ENCODE measurements at regions not wholly inside any gene's neighbourhood (a gene's known extent, or its start where the extent isn't known, plus 50 kb on each side); places are given as distances from the start of the nearest gene placed in this dataset.

DNA sequence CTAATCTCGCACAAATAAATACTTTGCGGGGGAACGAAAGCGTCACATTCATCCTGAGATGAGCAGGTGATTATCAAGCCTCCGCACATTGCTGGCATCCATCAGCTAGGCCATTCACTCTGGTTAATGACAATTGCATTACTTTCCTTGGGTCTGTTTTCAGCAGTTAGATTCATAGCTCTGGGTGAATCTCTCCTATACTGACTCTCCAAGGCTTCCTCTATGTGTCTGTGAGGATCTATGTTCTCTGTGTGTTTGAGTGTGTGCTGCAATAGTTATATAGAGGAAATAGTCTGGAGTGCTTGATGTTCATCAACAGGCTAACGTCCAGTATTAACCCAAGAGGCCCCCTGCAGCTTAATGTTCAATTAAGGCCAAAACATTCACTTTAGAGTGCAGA lies 133.0 kb upstream of the CTTNBP2NL start:
- CTCF ChIA-PET = no interaction called here

DNA sequence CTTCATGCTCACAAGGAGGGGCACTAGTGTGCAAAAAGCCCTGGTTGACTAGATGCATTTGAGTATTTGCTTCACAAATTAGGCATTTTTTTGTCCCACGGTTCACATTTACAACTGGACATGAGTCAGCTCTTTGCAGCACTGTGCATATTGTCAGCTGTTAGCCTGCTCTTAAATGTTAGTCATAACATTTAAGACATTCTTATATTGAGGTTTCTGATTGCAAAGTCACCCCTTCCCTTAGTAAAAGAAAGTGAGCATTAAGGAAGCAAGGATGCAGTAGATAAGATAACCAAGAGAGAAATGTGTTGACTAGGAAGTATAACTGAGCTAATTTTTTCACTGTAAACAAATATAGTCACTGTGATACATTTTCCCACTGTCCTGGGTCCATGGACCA lies 132.6 kb upstream of the CTTNBP2NL start:
- H3K4me1 Mint-ChIP-seq (ENCODE audit: low read depth) = no peaks in the 10 kb centered on the region
- H3K9me3 ChIP-seq (ENCODE audit: control insufficient read depth in 1 of 2, insufficient read depth in 1 of 2, low read length in 2 of 2) = no peaks in the 10 kb centered on the region
- intact Hi-C loops (cut with DNase I, micrococcal nuclease) = no loop called here
- no peak overlapping the region for H3K27ac Mint-ChIP-seq
- no peak for ATAC-seq (ENCODE audit: poor library complexity)
- H3K27ac ChIP-seq (ENCODE audit: low read depth in 1 of 2, low read length in 2 of 2) = no peak overlapping the region
- no peak overlapping the region for H3K4me3 Mint-ChIP-seq
- POLR2A ChIA-PET = no interaction called here
- no peaks in the 10 kb centered on the region for H3K27me3 ChIP-seq (ENCODE audit: control insufficient read depth in 1 of 2, insufficient read depth in 2 of 2, low read length in 2 of 2)
- H3K36me3 ChIP-seq (ENCODE audit: insufficient read depth, low read length) = no peaks in the 10 kb centered on the region
- H3K4me1 ChIP-seq (ENCODE audit: insufficient read depth, low read length) = no peaks in the 10 kb centered on the region
- no peaks in the 10 kb centered on the region for H3K36me3 Mint-ChIP-seq (ENCODE audit: low read depth)
- no peaks in the 10 kb centered on the region for H3K9me3 Mint-ChIP-seq
- no peak overlapping the region for H3K4me3 ChIP-seq (ENCODE audit: low read length)
- H3K27me3 Mint-ChIP-seq = peaks cover 32% of the 10 kb centered on the region
- no peak for DNase-seq
- TF ChIP-seq, protein P1, sequence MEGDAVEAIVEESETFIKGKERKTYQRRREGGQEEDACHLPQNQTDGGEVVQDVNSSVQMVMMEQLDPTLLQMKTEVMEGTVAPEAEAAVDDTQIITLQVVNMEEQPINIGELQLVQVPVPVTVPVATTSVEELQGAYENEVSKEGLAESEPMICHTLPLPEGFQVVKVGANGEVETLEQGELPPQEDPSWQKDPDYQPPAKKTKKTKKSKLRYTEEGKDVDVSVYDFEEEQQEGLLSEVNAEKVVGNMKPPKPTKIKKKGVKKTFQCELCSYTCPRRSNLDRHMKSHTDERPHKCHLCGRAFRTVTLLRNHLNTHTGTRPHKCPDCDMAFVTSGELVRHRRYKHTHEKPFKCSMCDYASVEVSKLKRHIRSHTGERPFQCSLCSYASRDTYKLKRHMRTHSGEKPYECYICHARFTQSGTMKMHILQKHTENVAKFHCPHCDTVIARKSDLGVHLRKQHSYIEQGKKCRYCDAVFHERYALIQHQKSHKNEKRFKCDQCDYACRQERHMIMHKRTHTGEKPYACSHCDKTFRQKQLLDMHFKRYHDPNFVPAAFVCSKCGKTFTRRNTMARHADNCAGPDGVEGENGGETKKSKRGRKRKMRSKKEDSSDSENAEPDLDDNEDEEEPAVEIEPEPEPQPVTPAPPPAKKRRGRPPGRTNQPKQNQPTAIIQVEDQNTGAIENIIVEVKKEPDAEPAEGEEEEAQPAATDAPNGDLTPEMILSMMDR (IDR thresholded peaks at IDR 0.05) = no peak
- CTCF ChIA-PET = no interaction called here

More for the DNA sequence above, 133.0 kb upstream of the CTTNBP2NL start:
- Histone ChIP-seq H3K4me3 (ENCODE audit: low read length) (no peak overlapping the region), H3K4me1 (ENCODE audit: insufficient read depth, low read length) (no peaks in the 10 kb centered on the region), H3K36me3 (ENCODE audit: insufficient read depth, low read length) (no peaks in the 10 kb centered on the region), H3K27ac (ENCODE audit: low read depth in 1 of 2, low read length in 2 of 2) (no peak overlapping the region), H3K27me3 (ENCODE audit: control insufficient read depth in 1 of 2, insufficient read depth in 2 of 2, low read length in 2 of 2) (no peaks in the 10 kb centered on the region), H3K9me3 (ENCODE audit: control insufficient read depth in 1 of 2, insufficient read depth in 1 of 2, low read length in 2 of 2) (no peaks in the 10 kb centered on the region)
- Mint-ChIP-seq H3K4me1 (ENCODE audit: low read depth) (no peaks in the 10 kb centered on the region), H3K4me3 (no peak overlapping the region), H3K27ac (no peak overlapping the region), H3K27me3 (peaks cover 28% of the 10 kb centered on the region), H3K9me3 (no peaks in the 10 kb centered on the region), H3K36me3 (ENCODE audit: low read depth) (no peaks in the 10 kb centered on the region)
- TF ChIP-seq, protein P1 (IDR thresholded peaks at IDR 0.05) = no peak
- POLR2A ChIA-PET = no interaction called here
- DNase-seq (no peak), ATAC-seq (ENCODE audit: poor library complexity) (no peak)
- intact Hi-C loops (cut with DNase I, micrococcal nuclease) = no loop called here

DNA sequence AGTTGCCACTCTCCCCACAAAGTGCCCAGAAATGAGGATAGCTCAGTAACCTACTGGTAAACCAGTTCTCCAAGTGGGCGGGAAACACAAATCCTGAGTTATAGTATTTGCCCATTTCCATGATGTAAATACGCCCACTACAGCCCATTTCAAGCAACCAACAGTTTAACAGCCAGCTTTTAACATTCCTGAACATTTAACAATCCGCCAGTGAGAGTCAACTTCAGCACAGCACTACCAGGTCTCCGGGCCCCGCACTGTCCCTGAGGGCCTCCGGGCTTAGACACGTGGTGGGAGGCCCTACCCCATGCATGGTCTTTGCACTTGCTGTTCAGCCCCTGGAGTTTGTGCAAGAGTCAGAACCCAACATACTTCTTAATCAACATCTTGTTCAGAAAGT lies 132.0 kb upstream of the CTTNBP2NL start:
- intact Hi-C loops (cut with DNase I, micrococcal nuclease) = no loop called here
- no peaks in the 10 kb centered on the region for H3K4me1 ChIP-seq (ENCODE audit: insufficient read depth, low read length)
- H3K9me3 Mint-ChIP-seq = no peaks in the 10 kb centered on the region
- no peaks in the 10 kb centered on the region for H3K36me3 ChIP-seq (ENCODE audit: insufficient read depth, low read length)
- ATAC-seq (ENCODE audit: poor library complexity) (no peak), DNase-seq (no peak)
- no peak overlapping the region for H3K4me3 Mint-ChIP-seq
- H3K9me3 ChIP-seq (ENCODE audit: control insufficient read depth in 1 of 2, insufficient read depth in 1 of 2, low read length in 2 of 2) = no peaks in the 10 kb centered on the region
- no peaks in the 10 kb centered on the region for H3K27me3 ChIP-seq (ENCODE audit: control insufficient read depth in 1 of 2, insufficient read depth in 2 of 2, low read length in 2 of 2)
- no peak overlapping the region for H3K27ac Mint-ChIP-seq
- peaks cover 37% of the 10 kb centered on the region for H3K27me3 Mint-ChIP-seq
- H3K4me1 Mint-ChIP-seq (ENCODE audit: low read depth) = no peaks in the 10 kb centered on the region
- H3K36me3 Mint-ChIP-seq (ENCODE audit: low read depth) = no peaks in the 10 kb centered on the region
- ChIA-PET POLR2A (no interaction called here), CTCF (no interaction called here)
- H3K4me3 ChIP-seq (ENCODE audit: low read length) = no peak overlapping the region
- H3K27ac ChIP-seq (ENCODE audit: low read depth in 1 of 2, low read length in 2 of 2) = no peak overlapping the region
- TF ChIP-seq, protein P1 (IDR thresholded peaks at IDR 0.05) = no peak
